D721Med (cell line): ENCODE measurements at regions not wholly inside any gene's neighbourhood (a gene's known extent, or its start where the extent isn't known, plus 50 kb on each side); places are given as distances from the start of the nearest gene placed in this dataset.

Source experiments
- DNase-seq: peaks from one replicate; pipeline ENCODE4 v3.0.0; 2011; ENCODE audit warnings: low spot score; ENCODE audit not compliant: insufficient read length
- FAIRE-seq: peaks from 2 replicates; lab custom pipeline; 2011; peaks lifted over from hg19 to GRCh38; lab: Jason Lieb, UNC
- CTCF ChIP-seq: IDR thresholded peaks from 2 replicates; pipeline ENCODE4 v1.5.1; 2012; ENCODE audit warnings: mild to moderate bottlenecking, control low read depth; ENCODE audit not compliant: insufficient read depth; ENCODE audit errors: missing control alignments

DNA sequence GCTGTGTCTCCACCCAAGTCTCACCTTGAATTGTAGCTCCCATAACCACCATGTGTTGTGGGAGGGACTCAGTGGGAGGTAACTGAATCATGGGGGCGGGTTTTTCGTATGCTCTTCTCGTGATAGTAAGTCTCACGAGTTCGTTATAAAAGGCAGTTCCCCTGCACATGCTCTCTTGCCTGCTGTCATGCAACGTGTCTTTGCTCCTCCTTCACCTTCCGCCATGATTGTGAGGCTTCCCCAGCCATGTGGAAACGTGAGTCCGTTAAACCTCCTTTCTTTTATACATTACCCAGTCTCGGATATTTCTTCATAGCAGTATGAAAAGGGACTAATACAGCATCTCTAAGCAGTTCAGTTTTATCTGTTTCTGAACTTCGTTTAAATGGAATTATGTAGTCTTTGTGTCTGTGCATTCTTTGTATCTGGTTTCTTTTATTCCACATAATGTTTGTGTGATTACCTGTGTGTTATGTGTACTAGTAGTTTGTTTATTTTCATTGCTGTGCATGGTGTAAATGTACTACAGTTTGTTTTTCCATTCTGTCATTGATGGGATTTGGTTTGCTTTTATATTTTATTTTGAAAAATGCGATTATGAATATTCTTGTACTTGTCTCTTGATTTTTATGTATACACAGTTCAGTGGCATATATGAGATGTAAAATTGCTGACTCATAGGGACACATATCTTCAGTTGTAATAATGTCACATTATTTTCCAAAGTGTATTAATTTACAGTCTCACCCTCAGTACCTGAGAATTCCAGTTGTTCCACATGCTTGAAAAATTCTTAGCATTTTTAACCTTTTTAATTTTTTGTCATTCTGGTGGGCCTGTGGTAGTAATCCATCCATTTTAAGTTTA is 304.9 kb downstream of the GBA3 start:
- FAIRE-seq, result no peak

GRCh38 chr4:22991576-22991975 is 298.8 kb downstream of the GBA3 start:
- FAIRE-seq (no peak), DNase-seq (no peak)
- TF ChIP-seq CTCF, result no peak

More for the DNA sequence above, 304.9 kb downstream of the GBA3 start:
- no peak for DNase-seq
- TF ChIP-seq CTCF, result no peak

GRCh38 chr4:22988526-22988925 is 295.8 kb downstream of the GBA3 start:
- TF ChIP-seq CTCF, result no peak
- DNase-seq, result no peak
- FAIRE-seq, result no peak

DNA sequence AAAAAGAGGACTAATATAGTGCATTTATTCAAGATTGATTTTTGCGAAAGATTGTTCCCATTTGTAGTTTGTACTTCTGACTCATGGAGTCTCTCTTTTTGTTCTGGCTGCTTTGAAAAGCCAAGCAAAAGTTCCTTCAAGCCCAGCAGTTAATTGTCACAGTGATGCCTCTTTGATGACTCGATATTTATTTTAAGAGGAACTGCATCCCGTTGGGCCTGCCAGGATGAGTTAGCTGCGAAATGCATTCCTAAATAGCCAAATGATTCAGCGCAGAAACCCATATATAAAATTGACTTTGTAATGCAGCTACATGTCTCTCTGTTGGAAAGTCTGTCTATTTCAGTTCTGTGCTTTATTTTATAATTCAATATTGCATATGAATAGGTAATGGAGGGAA is 295.1 kb downstream of the GBA3 start:
- TF ChIP-seq CTCF, result no peak
- FAIRE-seq, result no peak
- no peak for DNase-seq

GRCh38 chr4:22986881-22987280 is 294.1 kb downstream of the GBA3 start:
- TF ChIP-seq CTCF, result no peak
- no peak for DNase-seq
- no peak for FAIRE-seq

DNA sequence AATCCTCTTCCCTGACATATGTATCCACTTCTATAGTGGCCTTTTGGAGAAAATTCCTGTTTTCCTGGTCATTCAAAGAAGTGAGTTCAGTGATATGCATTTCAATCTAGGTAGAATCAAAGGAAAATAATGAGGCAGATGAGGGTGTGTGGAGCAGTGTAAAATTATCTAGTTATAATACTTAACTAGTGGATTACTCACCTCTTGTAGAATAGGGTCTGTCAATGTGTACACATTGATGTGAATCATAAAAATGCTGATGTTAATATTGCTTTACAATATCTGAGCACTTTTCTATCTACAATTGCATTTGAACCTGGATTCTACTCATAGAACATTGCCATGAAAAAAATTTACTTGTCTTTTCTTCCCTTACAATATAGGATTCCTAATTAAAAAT is 293.5 kb downstream of the GBA3 start:
- TF ChIP-seq CTCF, result no peak
- no peak for DNase-seq
- FAIRE-seq, result no peak

- DNase-seq (no peak), FAIRE-seq (no peak)
- no peak for TF ChIP-seq CTCF
These were observed 291.7 kb downstream of the GBA3 start for GRCh38 chr4:22984390-22984789.
